IMR-90 (cell line): ENCODE measurements at regions not wholly inside any gene's neighbourhood (a gene's known extent, or its start where the extent isn't known, plus 50 kb on each side); places are given as distances from the start of the nearest gene placed in this dataset.

Experiments
- ATAC-seq: fragments of 200-7000 bp; cut with Tn5 transposase; 2 replicates; pipeline ENCODE4 v1.9.1; 2020; ENCODE audit warnings: low read depth, mild to moderate bottlenecking, moderate library complexity
- BruUV-seq: library from RNA; stranded (reverse); fragments of 400-500 nt; replicated peaks from 2 replicates; lab custom pipeline; 2021; lab: Mats Ljungman, UMichigan
- CTCF ChIA-PET: fragments of 300-600 bp; formaldehyde crosslinking; extraction: SDS; loops from one replicate; lab custom pipeline; 2021; ENCODE audit warnings: antibody characterized with exemption; lab: Yijun Ruan, JAX
- POLR2A ChIA-PET: fragments of 300-600 bp; sonication (Branson Sonifier 250); formaldehyde crosslinking; loops from one replicate; lab custom pipeline; 2022; ENCODE audit warnings: antibody characterized with exemption; ENCODE audit not compliant: unreplicated experiment; lab: Charles Lee
- DNase-seq: peaks from one replicate; pipeline ENCODE4 v3.0.0; 2013
- H2AFZ ChIP-seq: replicated peaks from 2 replicates; pipeline ENCODE3; 2013; ENCODE audit warnings: low read length, mild to moderate bottlenecking; ENCODE audit not compliant: poor library complexity
- H2AK5ac ChIP-seq: 2 replicates; pipeline ENCODE4 v1.6.1; 2013; ENCODE audit warnings: low read depth, low read length, inconsistent platforms
- H2AK9ac ChIP-seq: replicated peaks from 2 replicates; pipeline ENCODE3; 2013; ENCODE audit warnings: mild to moderate bottlenecking, low read depth, low read length, moderate library complexity; ENCODE audit not compliant: poor library complexity
- H2BK120ac ChIP-seq: 2 replicates; pipeline ENCODE4 v1.6.1; 2013; ENCODE audit warnings: low read depth, low read length, inconsistent platforms
- H2BK15ac ChIP-seq: 3 replicates; pipeline ENCODE4 v1.6.1; 2013; ENCODE audit warnings: low read depth, low read length, inconsistent platforms
- H2BK20ac ChIP-seq: 2 replicates; pipeline ENCODE4 v1.6.1; 2013; ENCODE audit warnings: low read depth, mild to moderate bottlenecking, inconsistent platforms, low read length, moderate library complexity
- H2BK5ac ChIP-seq: 2 replicates; pipeline ENCODE4 v1.6.1; 2013; ENCODE audit warnings: mild to moderate bottlenecking, low read depth, low read length, inconsistent platforms; ENCODE audit not compliant: poor library complexity, severe bottlenecking
- H3K14ac ChIP-seq: replicated peaks from 2 replicates; pipeline ENCODE4 v1.6.1; 2013; ENCODE audit warnings: low read depth, low read length, inconsistent platforms
- H3K18ac ChIP-seq: 2 replicates; pipeline ENCODE4 v1.6.1; 2013; ENCODE audit warnings: low read depth, low read length, control low read depth
- H3K23ac ChIP-seq: 2 replicates; pipeline ENCODE4 v1.6.1; 2013; ENCODE audit warnings: low read depth, low read length, inconsistent platforms
- H3K27ac ChIP-seq: 2 replicates; pipeline ENCODE4 v1.5.1; 2013; ENCODE audit warnings: mild to moderate bottlenecking, control low read depth, low read length; ENCODE audit not compliant: insufficient read depth
- H3K27me3 ChIP-seq: 2 replicates; pipeline ENCODE4 v1.6.1; 2013; ENCODE audit warnings: low read length; ENCODE audit not compliant: control insufficient read depth, insufficient read depth
- H3K36me3 ChIP-seq: 2 replicates; pipeline ENCODE4 v1.6.1; 2013; ENCODE audit warnings: low read length, mixed read lengths; ENCODE audit not compliant: control insufficient read depth, insufficient read depth
- H3K4ac ChIP-seq: 2 replicates; pipeline ENCODE4 v1.6.1; 2013; ENCODE audit warnings: low read depth, low read length, inconsistent platforms
- H3K4me1 ChIP-seq: 2 replicates; pipeline ENCODE4 v1.6.1; 2013; ENCODE audit warnings: low read length, mixed read lengths; ENCODE audit not compliant: control insufficient read depth, insufficient read depth
- H3K4me2 ChIP-seq: 2 replicates; pipeline ENCODE4 v1.6.1; 2013; ENCODE audit warnings: low read depth, mild to moderate bottlenecking, control low read depth, low read length, moderate library complexity
- H3K4me3 ChIP-seq: 2 replicates; pipeline ENCODE4 v1.5.1; 2013; ENCODE audit warnings: low read depth, mild to moderate bottlenecking, control low read depth, low read length, moderate library complexity; ENCODE audit not compliant: insufficient read depth
- H3K56ac ChIP-seq: 2 replicates; pipeline ENCODE4 v1.6.1; 2013; ENCODE audit warnings: low read length, inconsistent platforms; ENCODE audit not compliant: insufficient read depth; ENCODE audit errors: extremely low read depth
- H3K79me1 ChIP-seq, 2 experiments: 2 replicates each; pipeline ENCODE4 v1.6.1; 2013; ENCODE audit warnings: low read length in 2 of 2, inconsistent platforms in 1 of 2, low read depth in 1 of 2
- H3K9ac ChIP-seq: 2 replicates; pipeline ENCODE4 v1.6.1; 2013; ENCODE audit warnings: low read depth, low read length, control low read depth
- H3K9me1 ChIP-seq: 2 replicates; pipeline ENCODE4 v1.6.1; 2013; ENCODE audit warnings: low read length, inconsistent platforms; ENCODE audit not compliant: insufficient read depth
- H3K9me3 ChIP-seq: 2 replicates; pipeline ENCODE4 v1.6.1; 2013; ENCODE audit warnings: low read length; ENCODE audit not compliant: control insufficient read depth, insufficient read depth
- H4K20me1 ChIP-seq: 2 replicates; pipeline ENCODE4 v1.6.1; 2013; ENCODE audit warnings: low read length, inconsistent platforms; ENCODE audit not compliant: insufficient read depth
- H4K5ac ChIP-seq: 2 replicates; pipeline ENCODE4 v1.6.1; 2013; ENCODE audit warnings: mild to moderate bottlenecking, low read depth, low read length, control low read depth
- H4K8ac ChIP-seq, 2 experiments: 2 replicates each; pipeline ENCODE4 v1.6.1; 2013; ENCODE audit warnings: low read depth in 2 of 2, low read length in 2 of 2, control low read depth in 1 of 2, inconsistent platforms in 1 of 2
- H4K91ac ChIP-seq: 2 replicates; pipeline ENCODE4 v1.6.1; 2013; ENCODE audit warnings: low read depth, low read length, inconsistent platforms; ENCODE audit not compliant: insufficient read depth
- MXI1 ChIP-seq: IDR thresholded peaks from 2 replicates; pipeline ENCODE4 v1.6.1; 2012; ENCODE audit warnings: low read depth, mild to moderate bottlenecking, low read length, moderate library complexity, borderline replicate concordance
- RAD21 ChIP-seq: IDR thresholded peaks from 2 replicates; pipeline ENCODE4 v1.6.1; 2012; ENCODE audit warnings: low read length, improper control_type of control experiment
- RFX5 ChIP-seq: IDR thresholded peaks from 2 replicates; pipeline ENCODE4 v1.8.0; 2012; ENCODE audit warnings: low read depth, mild to moderate bottlenecking, low read length, moderate library complexity
- SMC3 ChIP-seq: fragments of 150-350 bp; IDR thresholded peaks from 2 replicates; pipeline ENCODE4 v1.6.1; 2016; ENCODE audit warnings: low read depth, mild to moderate bottlenecking, antibody characterized with exemption, low read length, moderate library complexity
- WGBS, 2 experiments: methylation state at CpG; one replicate each; pipeline versions ENCODE4 v1.1.5 to v1.1.7; 2013; ENCODE audit warnings: missing lambda C conversion rate in 2 of 2; ENCODE audit not compliant: insufficient read length in 1 of 2; ENCODE audit errors: extremely low coverage in 2 of 2; 5-methylcytosine and 5-hydroxymethylcytosine counted together
- dilution Hi-C: fragments of 300-500 bp; cut with HindIII; formaldehyde crosslinking; loops from one replicate; pipeline ENCODE4 v1.14.3; 2018; ENCODE audit warnings: low sequenced_read_pairs; ENCODE audit not compliant: unreplicated experiment
- in situ Hi-C: fragments of 300-500 bp; cut with MboI; formaldehyde crosslinking; loops from 3 replicates; pipeline ENCODE4 v1.14.3; 2019; ENCODE audit warnings: low sequenced_read_pairs, inconsistent platforms, mixed read lengths
- intact Hi-C: fragments of 100-400 bp; cut with micrococcal nuclease; formaldehyde crosslinking; loops from 2 replicates; pipeline ENCODE4 v1.10.0; 2022
- TF ChIP-seq, protein P1 (sequence below): fragments of 150-350 bp; IDR thresholded peaks from 2 replicates; pipeline ENCODE4 v1.6.1; 2017; ENCODE audit warnings: mild to moderate bottlenecking, antibody characterized with exemption, low read length, low read depth
- TF ChIP-seq, protein P2 (sequence below): conservative IDR thresholded peaks from 2 replicates; pipeline ENCODE4 v1.5.1; 2012; ENCODE audit warnings: mild to moderate bottlenecking, low read depth, low read length, improper control_type of control experiment
- TF ChIP-seq, protein P3 (sequence below): fragments of 150-350 bp; IDR thresholded peaks from 2 replicates; pipeline ENCODE4 v1.6.1; 2016; ENCODE audit warnings: low read depth, mild to moderate bottlenecking, low read length, moderate library complexity, borderline replicate concordance

DNA sequence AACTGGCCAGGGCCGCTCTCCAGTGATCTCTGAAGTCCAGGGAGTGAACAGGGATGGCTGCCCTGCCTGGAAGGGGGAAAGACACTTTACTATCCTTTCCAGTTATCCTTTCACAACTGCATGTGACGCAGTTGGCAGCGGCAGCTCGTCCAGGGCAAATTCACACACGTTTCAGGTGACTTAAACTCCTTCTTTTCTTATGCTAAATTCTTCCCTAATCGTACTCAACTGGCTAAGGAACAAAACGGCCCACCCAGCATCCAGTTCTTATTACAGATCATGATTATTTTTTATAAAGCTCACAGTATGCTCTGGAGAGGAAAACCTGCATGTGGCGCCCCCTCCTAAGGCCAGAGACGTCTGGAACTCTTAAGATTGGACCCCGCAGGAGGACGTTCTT is 767.1 kb downstream of the UQCRFS1 start:
- Histone ChIP-seq H2BK15ac (no peak overlapping the region), H3K9me1 (no peaks in the 10 kb centered on the region), H2AK9ac (no peak overlapping the region), H4K5ac (no peak overlapping the region), H2AFZ (no peak overlapping the region), H3K4me3 (no peak overlapping the region), H3K27me3 (no peaks in the 10 kb centered on the region), H2BK120ac (no peak overlapping the region), H3K36me3 (no peaks in the 10 kb centered on the region), H3K79me1 (no peaks in the 10 kb centered on the region), H3K14ac (no peak overlapping the region), H4K8ac (no peak overlapping the region), H3K9ac (no peak overlapping the region), H3K23ac (no peak overlapping the region), H2AK5ac (no peak overlapping the region), H4K91ac (no peak overlapping the region), H2BK20ac (no peak overlapping the region), H4K20me1 (no peaks in the 10 kb centered on the region), H3K18ac (no peak overlapping the region), H2BK5ac (no peak overlapping the region), H3K9me3 (peaks cover 12% of the 10 kb centered on the region), H3K27ac (no peak overlapping the region), H3K4me2 (no peak overlapping the region), H3K4ac (no peak overlapping the region), H3K56ac (no peak overlapping the region), H3K4me1 (no peaks in the 10 kb centered on the region)
- POLR2A ChIA-PET = no interaction called here
- CTCF ChIA-PET = no interaction called here
- in situ Hi-C loops = no loop called here
- no TSS peak for BruUV-seq
- dilution Hi-C loops = no loop called here
- ATAC-seq (no peak), DNase-seq (no peak)
- no CpG with 5 or more reads among the region's 11 CpGs for WGBS, 2 experiments
- TF ChIP-seq SMC3 (no peak), RAD21 (no peak), MXI1 (no peak), RFX5 (no peak)
- TF ChIP-seq, protein P1, sequence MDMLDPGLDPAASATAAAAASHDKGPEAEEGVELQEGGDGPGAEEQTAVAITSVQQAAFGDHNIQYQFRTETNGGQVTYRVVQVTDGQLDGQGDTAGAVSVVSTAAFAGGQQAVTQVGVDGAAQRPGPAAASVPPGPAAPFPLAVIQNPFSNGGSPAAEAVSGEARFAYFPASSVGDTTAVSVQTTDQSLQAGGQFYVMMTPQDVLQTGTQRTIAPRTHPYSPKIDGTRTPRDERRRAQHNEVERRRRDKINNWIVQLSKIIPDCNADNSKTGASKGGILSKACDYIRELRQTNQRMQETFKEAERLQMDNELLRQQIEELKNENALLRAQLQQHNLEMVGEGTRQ = no peak
- TF ChIP-seq, protein P2, sequence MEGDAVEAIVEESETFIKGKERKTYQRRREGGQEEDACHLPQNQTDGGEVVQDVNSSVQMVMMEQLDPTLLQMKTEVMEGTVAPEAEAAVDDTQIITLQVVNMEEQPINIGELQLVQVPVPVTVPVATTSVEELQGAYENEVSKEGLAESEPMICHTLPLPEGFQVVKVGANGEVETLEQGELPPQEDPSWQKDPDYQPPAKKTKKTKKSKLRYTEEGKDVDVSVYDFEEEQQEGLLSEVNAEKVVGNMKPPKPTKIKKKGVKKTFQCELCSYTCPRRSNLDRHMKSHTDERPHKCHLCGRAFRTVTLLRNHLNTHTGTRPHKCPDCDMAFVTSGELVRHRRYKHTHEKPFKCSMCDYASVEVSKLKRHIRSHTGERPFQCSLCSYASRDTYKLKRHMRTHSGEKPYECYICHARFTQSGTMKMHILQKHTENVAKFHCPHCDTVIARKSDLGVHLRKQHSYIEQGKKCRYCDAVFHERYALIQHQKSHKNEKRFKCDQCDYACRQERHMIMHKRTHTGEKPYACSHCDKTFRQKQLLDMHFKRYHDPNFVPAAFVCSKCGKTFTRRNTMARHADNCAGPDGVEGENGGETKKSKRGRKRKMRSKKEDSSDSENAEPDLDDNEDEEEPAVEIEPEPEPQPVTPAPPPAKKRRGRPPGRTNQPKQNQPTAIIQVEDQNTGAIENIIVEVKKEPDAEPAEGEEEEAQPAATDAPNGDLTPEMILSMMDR = no peak
- TF ChIP-seq, protein P3, sequence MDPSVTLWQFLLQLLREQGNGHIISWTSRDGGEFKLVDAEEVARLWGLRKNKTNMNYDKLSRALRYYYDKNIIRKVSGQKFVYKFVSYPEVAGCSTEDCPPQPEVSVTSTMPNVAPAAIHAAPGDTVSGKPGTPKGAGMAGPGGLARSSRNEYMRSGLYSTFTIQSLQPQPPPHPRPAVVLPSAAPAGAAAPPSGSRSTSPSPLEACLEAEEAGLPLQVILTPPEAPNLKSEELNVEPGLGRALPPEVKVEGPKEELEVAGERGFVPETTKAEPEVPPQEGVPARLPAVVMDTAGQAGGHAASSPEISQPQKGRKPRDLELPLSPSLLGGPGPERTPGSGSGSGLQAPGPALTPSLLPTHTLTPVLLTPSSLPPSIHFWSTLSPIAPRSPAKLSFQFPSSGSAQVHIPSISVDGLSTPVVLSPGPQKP = no peak
- intact Hi-C loops = no loop called here
